ENCODE measurements at regions not wholly inside any gene's neighbourhood (a gene's known extent, or its start where the extent isn't known, plus 50 kb on each side); places are given as distances from the start of the nearest gene placed in this dataset.

- ChIA-PET POLR2A (no interaction called here), CTCF (no interaction called here)
- Histone ChIP-seq H3K27me3 (ENCODE audit: control insufficient read depth, insufficient read depth, low read length) (no peaks in the 10 kb centered on the region), H3K9me3 (ENCODE audit: control insufficient read depth, insufficient read depth, low read length) (peaks cover 19% of the 10 kb centered on the region), H3K27ac (ENCODE audit: low read depth, low read length) (no peak overlapping the region), H3K4me3 (ENCODE audit: low read depth, low read length) (no peak overlapping the region)
- TF ChIP-seq, protein P1, sequence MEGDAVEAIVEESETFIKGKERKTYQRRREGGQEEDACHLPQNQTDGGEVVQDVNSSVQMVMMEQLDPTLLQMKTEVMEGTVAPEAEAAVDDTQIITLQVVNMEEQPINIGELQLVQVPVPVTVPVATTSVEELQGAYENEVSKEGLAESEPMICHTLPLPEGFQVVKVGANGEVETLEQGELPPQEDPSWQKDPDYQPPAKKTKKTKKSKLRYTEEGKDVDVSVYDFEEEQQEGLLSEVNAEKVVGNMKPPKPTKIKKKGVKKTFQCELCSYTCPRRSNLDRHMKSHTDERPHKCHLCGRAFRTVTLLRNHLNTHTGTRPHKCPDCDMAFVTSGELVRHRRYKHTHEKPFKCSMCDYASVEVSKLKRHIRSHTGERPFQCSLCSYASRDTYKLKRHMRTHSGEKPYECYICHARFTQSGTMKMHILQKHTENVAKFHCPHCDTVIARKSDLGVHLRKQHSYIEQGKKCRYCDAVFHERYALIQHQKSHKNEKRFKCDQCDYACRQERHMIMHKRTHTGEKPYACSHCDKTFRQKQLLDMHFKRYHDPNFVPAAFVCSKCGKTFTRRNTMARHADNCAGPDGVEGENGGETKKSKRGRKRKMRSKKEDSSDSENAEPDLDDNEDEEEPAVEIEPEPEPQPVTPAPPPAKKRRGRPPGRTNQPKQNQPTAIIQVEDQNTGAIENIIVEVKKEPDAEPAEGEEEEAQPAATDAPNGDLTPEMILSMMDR (IDR thresholded peaks at IDR 0.05; ENCODE audit: low read depth, low read length): no peak
- no peak for DNase-seq (ENCODE audit: low read depth, low spot score)
Observed at GRCh38 chr3:1943395-1944118, 155.1 kb upstream of the CNTN4 start.

DNA sequence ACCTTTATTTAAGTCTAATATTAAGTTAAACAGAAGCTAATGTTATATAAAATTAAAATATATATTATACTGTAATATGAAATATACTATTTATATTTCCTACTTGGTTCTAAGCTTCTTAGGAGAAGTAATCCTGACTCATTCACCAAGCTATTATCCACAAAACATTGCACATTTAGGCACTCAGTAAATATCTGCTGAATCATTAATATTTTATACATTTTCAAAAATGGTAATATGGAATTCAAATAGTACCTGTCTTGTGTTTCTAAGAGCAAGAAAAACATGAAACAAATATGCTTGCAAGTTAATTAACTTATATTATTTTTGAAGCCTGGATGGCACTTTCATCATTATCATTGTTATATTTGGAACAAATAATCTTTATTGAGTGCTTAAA is 153.0 kb upstream of the CNTN4 start:
- H3K27ac ChIP-seq (ENCODE audit: low read depth, low read length): no peak overlapping the region
- no peaks in the 10 kb centered on the region for H3K27me3 ChIP-seq (ENCODE audit: control insufficient read depth, insufficient read depth, low read length)
- DNase-seq (ENCODE audit: low read depth, low spot score): no peak
- POLR2A ChIA-PET: no interaction called here
- no peak overlapping the region for H3K4me3 ChIP-seq (ENCODE audit: low read depth, low read length)
- H3K9me3 ChIP-seq (ENCODE audit: control insufficient read depth, insufficient read depth, low read length): peaks cover 23% of the 10 kb centered on the region; the same call in 1 of the 2 replicates
- CTCF ChIA-PET: no interaction called here
- TF ChIP-seq, protein P1 (IDR thresholded peaks at IDR 0.05; ENCODE audit: low read depth, low read length): no peak

DNA sequence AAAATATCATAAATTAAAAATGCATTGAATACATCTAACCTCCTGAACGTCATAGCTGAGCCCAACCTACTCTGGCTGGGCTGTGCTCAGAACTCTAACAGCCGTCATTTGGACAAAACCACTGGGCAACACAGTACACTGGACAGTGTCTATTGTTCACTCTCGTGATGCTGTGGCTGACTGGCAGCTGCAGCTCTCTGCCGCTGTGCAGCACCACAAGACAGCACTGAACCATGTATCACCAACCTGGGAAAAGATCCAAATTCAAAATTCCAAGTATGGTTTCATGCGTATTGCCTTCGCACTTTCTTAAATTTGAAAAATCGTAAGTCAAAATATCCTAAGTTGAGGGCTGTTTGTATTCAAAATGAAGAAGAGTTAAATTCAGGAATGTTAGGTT is 145.1 kb upstream of the CNTN4 start:
- peaks cover 18% of the 10 kb centered on the region for H3K9me3 ChIP-seq (ENCODE audit: control insufficient read depth, insufficient read depth, low read length)
- POLR2A ChIA-PET: no interaction called here
- H3K4me3 ChIP-seq (ENCODE audit: low read depth, low read length): no peak overlapping the region
- CTCF ChIA-PET: no interaction called here
- TF ChIP-seq, protein P1 (IDR thresholded peaks at IDR 0.05; ENCODE audit: low read depth, low read length): no peak
- H3K27me3 ChIP-seq (ENCODE audit: control insufficient read depth, insufficient read depth, low read length): no peaks in the 10 kb centered on the region
- DNase-seq (ENCODE audit: low read depth, low spot score): no peak
- no peak overlapping the region for H3K27ac ChIP-seq (ENCODE audit: low read depth, low read length)

DNA sequence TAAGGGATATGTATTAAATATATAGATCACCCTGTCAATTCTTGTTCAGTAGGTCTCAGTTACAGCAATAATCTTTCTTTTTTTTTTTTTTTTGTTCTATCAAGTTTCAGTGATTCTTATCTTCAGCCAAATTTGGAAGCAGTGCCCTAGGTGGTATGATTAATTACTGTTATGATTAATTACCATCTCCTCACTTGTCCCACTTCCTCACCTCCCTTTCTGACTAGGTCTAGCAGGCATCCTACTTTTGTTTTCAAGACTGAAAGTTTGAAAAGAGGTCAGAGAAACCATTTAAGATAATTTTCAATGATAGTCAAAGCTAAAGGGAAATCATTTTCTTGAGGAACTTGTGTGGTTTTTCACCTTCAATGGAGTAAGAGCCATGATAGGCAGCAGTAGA is 144.0 kb upstream of the CNTN4 start:
- TF ChIP-seq, protein P1 (IDR thresholded peaks at IDR 0.05; ENCODE audit: low read depth, low read length): no peak
- Histone ChIP-seq H3K27ac (ENCODE audit: low read depth, low read length) (no peak overlapping the region), H3K9me3 (ENCODE audit: control insufficient read depth, insufficient read depth, low read length) (peaks cover 19% of the 10 kb centered on the region), H3K27me3 (ENCODE audit: control insufficient read depth, insufficient read depth, low read length) (no peaks in the 10 kb centered on the region), H3K4me3 (ENCODE audit: low read depth, low read length) (no peak overlapping the region)
- ChIA-PET CTCF (no interaction called here), POLR2A (no interaction called here)
- DNase-seq (ENCODE audit: low read depth, low spot score): no peak

DNA sequence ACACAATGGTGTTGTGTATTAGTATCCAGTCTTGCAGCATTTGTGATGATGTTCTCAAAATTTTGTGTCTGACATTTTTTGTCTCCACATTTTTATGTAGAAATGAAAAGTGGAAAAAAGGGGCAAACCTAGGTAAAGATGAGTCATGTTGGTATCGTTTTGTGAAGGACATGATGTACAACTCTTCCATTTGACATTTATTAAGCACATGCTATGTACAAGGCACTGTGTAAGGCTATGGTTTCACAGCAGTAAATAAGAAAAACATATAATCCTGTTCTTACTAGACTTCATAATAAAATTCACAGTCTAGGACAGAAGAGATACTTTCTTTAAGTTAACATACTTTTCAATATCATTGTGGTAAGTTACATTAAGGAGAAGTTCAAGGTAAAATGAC is 143.5 kb upstream of the CNTN4 start:
- H3K27me3 ChIP-seq (ENCODE audit: control insufficient read depth, insufficient read depth, low read length): no peaks in the 10 kb centered on the region
- DNase-seq (ENCODE audit: low read depth, low spot score): no peak
- TF ChIP-seq, protein P1 (IDR thresholded peaks at IDR 0.05; ENCODE audit: low read depth, low read length): no peak
- no peak overlapping the region for H3K4me3 ChIP-seq (ENCODE audit: low read depth, low read length)
- H3K27ac ChIP-seq (ENCODE audit: low read depth, low read length): no peak overlapping the region
- ChIA-PET POLR2A (no interaction called here), CTCF (no interaction called here)
- peaks cover 15% of the 10 kb centered on the region for H3K9me3 ChIP-seq (ENCODE audit: control insufficient read depth, insufficient read depth, low read length)
